ENCODE measurements at regions not wholly inside any gene's neighbourhood (a gene's known extent, or its start where the extent isn't known, plus 50 kb on each side); places are given as distances from the start of the nearest gene placed in this dataset.

- TF ChIP-seq, protein P1, sequence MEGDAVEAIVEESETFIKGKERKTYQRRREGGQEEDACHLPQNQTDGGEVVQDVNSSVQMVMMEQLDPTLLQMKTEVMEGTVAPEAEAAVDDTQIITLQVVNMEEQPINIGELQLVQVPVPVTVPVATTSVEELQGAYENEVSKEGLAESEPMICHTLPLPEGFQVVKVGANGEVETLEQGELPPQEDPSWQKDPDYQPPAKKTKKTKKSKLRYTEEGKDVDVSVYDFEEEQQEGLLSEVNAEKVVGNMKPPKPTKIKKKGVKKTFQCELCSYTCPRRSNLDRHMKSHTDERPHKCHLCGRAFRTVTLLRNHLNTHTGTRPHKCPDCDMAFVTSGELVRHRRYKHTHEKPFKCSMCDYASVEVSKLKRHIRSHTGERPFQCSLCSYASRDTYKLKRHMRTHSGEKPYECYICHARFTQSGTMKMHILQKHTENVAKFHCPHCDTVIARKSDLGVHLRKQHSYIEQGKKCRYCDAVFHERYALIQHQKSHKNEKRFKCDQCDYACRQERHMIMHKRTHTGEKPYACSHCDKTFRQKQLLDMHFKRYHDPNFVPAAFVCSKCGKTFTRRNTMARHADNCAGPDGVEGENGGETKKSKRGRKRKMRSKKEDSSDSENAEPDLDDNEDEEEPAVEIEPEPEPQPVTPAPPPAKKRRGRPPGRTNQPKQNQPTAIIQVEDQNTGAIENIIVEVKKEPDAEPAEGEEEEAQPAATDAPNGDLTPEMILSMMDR (conservative IDR thresholded peaks at IDR 0.05), result no peak
- TF ChIP-seq EZH2 (IDR thresholded peaks at IDR 0.05; ENCODE audit: low read depth), result no peak
These were observed 228.3 kb downstream of the CLIC5 start for GRCh38 chr6:45787384-45787783.

Measured in PC-9 (cell line).